Skeletal muscle tissue (tissue), 3 donors: ENCODE measurements at regions not wholly inside any gene's neighbourhood (a gene's known extent, or its start where the extent isn't known, plus 50 kb on each side); places are given as distances from the start of the nearest gene placed in this dataset.
"Not testable (repeated sequence)": the region's sequence is repeated elsewhere in the genome, so short reads cannot be mapped to it uniquely, and the experiment has no call there.

Experiments
- H3K27ac ChIP-seq: one replicate; pipeline ENCODE4 v1.7.0; 2013; ENCODE audit warnings: mild to moderate bottlenecking, low read depth, low read length, inconsistent platforms
- H3K27me3 ChIP-seq, 3 donors: one replicate each; pipeline ENCODE4 v1.7.0; 2013; ENCODE audit warnings: low read length in 3 of 3; ENCODE audit not compliant: control insufficient read depth in 3 of 3, insufficient read depth in 3 of 3
- H3K36me3 ChIP-seq, 3 donors: one replicate each; pipeline ENCODE4 v1.7.0; 2013; ENCODE audit warnings: low read length in 3 of 3; ENCODE audit not compliant: control insufficient read depth in 3 of 3, insufficient read depth in 3 of 3
- H3K4me1 ChIP-seq, 3 donors: one replicate each; pipeline ENCODE4 v1.7.0; 2013; ENCODE audit warnings: low read length in 3 of 3, mild to moderate bottlenecking in 3 of 3; ENCODE audit not compliant: control insufficient read depth in 3 of 3, insufficient read depth in 3 of 3
- H3K4me3 ChIP-seq, 3 donors: one replicate each; pipeline ENCODE4 v1.7.0; 2013; ENCODE audit warnings: low read length in 3 of 3
- H3K9ac ChIP-seq, 3 donors: one replicate each; pipeline ENCODE4 v1.7.0; 2013; ENCODE audit warnings: low read length in 3 of 3, mild to moderate bottlenecking in 3 of 3, moderate library complexity in 2 of 3, low read depth in 1 of 3
- H3K9me3 ChIP-seq, 3 donors: one replicate each; pipeline ENCODE4 v1.7.0; 2013; ENCODE audit warnings: low read length in 3 of 3; ENCODE audit not compliant: control insufficient read depth in 3 of 3
- donor health status: Osteomylitis.

DNA sequence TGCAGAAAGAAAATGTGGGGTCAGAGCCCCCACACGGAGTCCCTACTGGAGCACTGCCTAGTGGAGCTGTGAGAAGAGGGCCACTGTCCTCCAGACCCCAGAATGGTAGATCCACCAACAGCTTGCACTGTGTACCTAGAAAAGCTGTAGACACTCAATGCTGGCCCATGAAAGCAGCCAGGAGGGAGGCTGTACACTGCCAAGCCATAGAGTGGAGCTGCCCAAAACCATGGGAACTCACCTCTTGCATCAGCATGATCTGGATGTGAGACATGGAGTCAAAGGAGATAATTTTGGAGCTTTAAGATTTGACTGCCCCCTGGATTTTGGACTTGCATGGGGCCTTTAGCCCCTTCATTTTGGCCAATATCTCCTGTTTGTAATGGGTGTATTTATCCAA lies 452.3 kb downstream of the MRPL39 start:
- not testable (repeated sequence) for H3K27ac ChIP-seq, H3K9me3 ChIP-seq, H3K4me3 ChIP-seq, H3K27me3 ChIP-seq, H3K4me1 ChIP-seq, H3K36me3 ChIP-seq, H3K9ac ChIP-seq

- no peaks in the 10 kb centered on the region for H3K4me1 ChIP-seq
- H3K27ac ChIP-seq, result no peak overlapping the region
- H3K36me3 ChIP-seq, result no peaks in the 10 kb centered on the region
- no peaks in the 10 kb centered on the region for H3K9me3 ChIP-seq
- no peak overlapping the region for H3K4me3 ChIP-seq
- no peak overlapping the region for H3K9ac ChIP-seq
- no peaks in the 10 kb centered on the region for H3K27me3 ChIP-seq
Observed at GRCh38 chr21:25149022-25149421, 458.3 kb downstream of the MRPL39 start.

DNA sequence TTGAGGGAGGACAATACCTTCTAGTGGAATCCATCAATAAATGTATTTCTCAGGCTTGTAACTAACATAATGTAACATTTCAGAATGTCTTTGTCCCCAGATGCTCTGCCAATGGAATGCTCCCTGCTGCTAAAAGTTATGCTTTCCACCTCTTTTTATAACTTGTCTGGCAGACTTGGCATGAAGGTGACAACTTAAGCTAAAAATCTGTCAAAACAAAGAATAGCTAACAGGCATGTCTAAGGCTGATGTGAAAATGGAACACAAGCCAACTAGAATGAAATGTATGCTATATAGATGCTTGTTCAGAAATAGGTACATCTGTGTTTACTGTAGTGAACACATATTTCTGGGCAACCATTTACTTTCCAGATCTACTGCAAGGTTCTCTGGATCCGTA lies 467.9 kb downstream of the MRPL39 start:
- Histone ChIP-seq H3K9ac (no peak overlapping the region), H3K4me3 (no peak overlapping the region), H3K9me3 (no peaks in the 10 kb centered on the region), H3K27ac (no peak overlapping the region), H3K4me1 (no peaks in the 10 kb centered on the region), H3K36me3 (no peaks in the 10 kb centered on the region), H3K27me3 (no peaks in the 10 kb centered on the region)

GRCh38 chr21:25133939-25134338 lies 473.3 kb downstream of the MRPL39 start:
- Histone ChIP-seq H3K36me3 (no peaks in the 10 kb centered on the region), H3K27me3 (no peaks in the 10 kb centered on the region), H3K4me3 (no peak overlapping the region), H3K9me3 (no peaks in the 10 kb centered on the region), H3K27ac (no peak overlapping the region), H3K4me1 (no peaks in the 10 kb centered on the region), H3K9ac (no peak overlapping the region)

DNA sequence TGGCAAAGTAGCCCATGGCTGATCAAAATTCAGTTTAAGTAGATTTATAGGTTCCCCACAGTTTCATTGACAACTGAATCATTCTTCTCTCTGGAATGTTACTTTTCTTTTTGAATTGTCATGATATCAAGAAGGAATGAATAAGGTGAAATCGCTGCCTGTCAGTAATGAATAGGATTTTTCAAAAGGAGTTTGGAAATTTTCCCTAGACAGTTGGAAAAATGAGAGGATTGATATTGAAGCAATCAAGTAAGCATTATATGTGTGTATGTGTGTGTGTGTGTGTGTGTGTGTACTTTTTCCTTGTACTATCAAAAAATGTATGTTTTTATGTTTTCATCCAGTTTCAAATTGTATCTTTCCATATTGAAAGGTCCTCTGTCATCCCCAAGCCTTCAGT lies 479.5 kb downstream of the MRPL39 start:
- Histone ChIP-seq H3K36me3 (no peaks in the 10 kb centered on the region), H3K4me3 (no peak overlapping the region), H3K4me1 (no peaks in the 10 kb centered on the region), H3K9ac (no peak overlapping the region), H3K27me3 (no peaks in the 10 kb centered on the region), H3K9me3 (no peaks in the 10 kb centered on the region), H3K27ac (no peak overlapping the region)

DNA sequence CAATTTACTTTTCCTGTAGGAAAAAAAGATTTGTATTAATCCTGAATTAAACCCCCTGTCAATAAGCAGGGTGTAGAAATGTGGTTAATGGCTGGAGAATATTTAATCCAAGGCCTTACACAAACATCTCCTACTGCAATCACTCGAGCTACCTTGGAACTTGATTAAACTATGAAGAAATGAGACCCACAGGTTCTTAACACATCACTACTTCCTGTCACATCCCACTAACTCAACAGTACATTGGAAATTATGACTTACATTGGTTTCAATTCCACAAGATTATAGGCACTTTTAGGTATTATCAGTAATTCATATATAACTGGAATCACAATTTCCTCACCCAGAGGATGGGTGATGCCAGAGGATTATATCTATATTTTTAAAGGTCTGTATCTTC lies 480.3 kb downstream of the MRPL39 start:
- no peak overlapping the region for H3K9ac ChIP-seq
- no peak overlapping the region for H3K4me3 ChIP-seq
- no peaks in the 10 kb centered on the region for H3K27me3 ChIP-seq
- no peaks in the 10 kb centered on the region for H3K4me1 ChIP-seq
- H3K9me3 ChIP-seq, result no peaks in the 10 kb centered on the region
- H3K36me3 ChIP-seq, result no peaks in the 10 kb centered on the region
- no peak overlapping the region for H3K27ac ChIP-seq

GRCh38 chr21:25126564-25126963 lies 480.7 kb downstream of the MRPL39 start:
- H3K27ac ChIP-seq, result no peak overlapping the region
- no peaks in the 10 kb centered on the region for H3K36me3 ChIP-seq

DNA sequence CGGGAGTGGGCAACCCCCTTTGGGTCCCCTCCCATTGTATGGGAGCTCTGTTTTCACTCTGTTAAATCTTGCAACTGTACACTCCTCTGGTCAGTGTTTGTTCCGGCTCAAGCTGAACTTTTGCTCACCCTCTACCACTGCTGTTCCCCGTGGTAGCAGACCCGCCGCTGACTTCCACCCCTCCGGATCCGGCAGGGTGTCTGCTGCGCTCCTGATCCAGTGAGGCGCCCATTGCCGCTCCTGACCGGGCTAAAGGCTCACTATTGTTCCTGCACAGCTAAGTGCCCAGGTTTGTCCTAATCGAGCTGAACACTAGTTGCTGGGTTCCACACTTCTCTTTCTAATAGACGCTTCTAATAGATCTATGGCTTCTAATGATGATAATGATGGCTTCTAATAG lies 488.6 kb downstream of the MRPL39 start:
- Histone ChIP-seq H3K4me1 (no peaks in the 10 kb centered on the region), H3K9ac (no peak overlapping the region), H3K36me3 (no peaks in the 10 kb centered on the region), H3K9me3 (no peaks in the 10 kb centered on the region), H3K4me3 (no peak overlapping the region), H3K27ac (no peak overlapping the region), H3K27me3 (no peaks in the 10 kb centered on the region)

More at GRCh38 chr21:25126564-25126963, 480.7 kb downstream of the MRPL39 start:
- H3K27me3 ChIP-seq, result no peaks in the 10 kb centered on the region
- H3K9me3 ChIP-seq, result no peaks in the 10 kb centered on the region
- no peak overlapping the region for H3K4me3 ChIP-seq
- no peaks in the 10 kb centered on the region for H3K4me1 ChIP-seq
- no peak overlapping the region for H3K9ac ChIP-seq

- no peak overlapping the region for H3K27ac ChIP-seq
- no peak overlapping the region for H3K4me3 ChIP-seq
- no peak overlapping the region for H3K9ac ChIP-seq
- H3K27me3 ChIP-seq, result no peaks in the 10 kb centered on the region
- no peaks in the 10 kb centered on the region for H3K9me3 ChIP-seq
- H3K4me1 ChIP-seq, result no peaks in the 10 kb centered on the region
- no peaks in the 10 kb centered on the region for H3K36me3 ChIP-seq
Observed at GRCh38 chr21:25115021-25115420, 492.3 kb downstream of the MRPL39 start.

DNA sequence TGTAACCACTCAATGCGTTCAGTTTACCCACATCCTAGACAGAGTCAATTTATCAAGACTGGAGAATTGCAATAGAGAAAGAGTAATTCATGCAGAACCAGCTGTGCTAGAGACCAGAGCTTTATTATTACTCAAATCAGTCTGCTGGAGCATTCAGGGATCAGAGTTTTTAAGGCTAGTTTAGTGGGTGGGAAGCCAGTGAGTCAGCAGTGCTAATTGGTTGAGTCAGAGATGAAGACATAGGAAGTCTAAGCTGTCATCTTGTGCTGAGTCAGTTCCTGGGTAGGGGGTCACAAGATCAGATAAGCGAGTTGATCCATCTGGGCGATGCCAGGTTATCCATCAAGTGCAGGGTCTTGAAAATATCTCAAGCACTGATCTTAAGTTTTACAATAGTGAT lies 499.6 kb downstream of the MRPL39 start:
- Histone ChIP-seq H3K4me1 (no peaks in the 10 kb centered on the region), H3K9me3 (peaks cover 0 to 4% (median 0%) of the 10 kb centered on the region in 3 donors), H3K36me3 (no peaks in the 10 kb centered on the region), H3K27ac (no peak overlapping the region), H3K9ac (no peak overlapping the region), H3K27me3 (no peaks in the 10 kb centered on the region), H3K4me3 (no peak overlapping the region)
